Hepatocyte (in vitro differentiated cells): ENCODE measurements at regions not wholly inside any gene's neighbourhood (a gene's known extent, or its start where the extent isn't known, plus 50 kb on each side); places are given as distances from the start of the nearest gene placed in this dataset.
A peak's percentile ranks its signal among the peaks of the same experiment; 100 is the strongest.

Experiments used
- DNase-seq: peaks from one replicate; pipeline ENCODE4 v3.0.0-alpha.2; 2016; ENCODE audit warnings: low spot score
- H2AFZ ChIP-seq: fragments of 200-600 bp; sonication (generic); 2 replicates; pipeline ENCODE4 v1.6.0; 2016; ENCODE audit warnings: antibody characterized with exemption, mild to moderate bottlenecking
- H3K27ac ChIP-seq: fragments of 200-600 bp; sonication (generic); 2 replicates; pipeline ENCODE4 v1.5.1; 2016; ENCODE audit warnings: mild to moderate bottlenecking
- H3K27me3 ChIP-seq: fragments of 200-600 bp; sonication (generic); 2 replicates; pipeline ENCODE4 v1.6.1; 2016
- H3K36me3 ChIP-seq: fragments of 200-600 bp; sonication (generic); replicated peaks from 2 replicates; pipeline ENCODE4 v1.5.1; 2016; ENCODE audit warnings: low read depth; ENCODE audit not compliant: insufficient read depth
- H3K4me1 ChIP-seq: fragments of 200-600 bp; sonication (generic); 2 replicates; pipeline ENCODE4 v1.5.1; 2016; ENCODE audit warnings: mild to moderate bottlenecking, moderate library complexity; ENCODE audit not compliant: insufficient read depth
- H3K4me2 ChIP-seq: fragments of 200-600 bp; sonication (generic); 2 replicates; pipeline ENCODE4 v1.6.0; 2016
- H3K4me3 ChIP-seq: fragments of 200-600 bp; sonication (generic); 2 replicates; pipeline ENCODE4 v1.5.1; 2016; ENCODE audit warnings: mild to moderate bottlenecking
- H3K79me2 ChIP-seq: fragments of 200-600 bp; sonication (generic); 2 replicates; pipeline ENCODE4 v1.6.0; 2017; ENCODE audit warnings: mild to moderate bottlenecking
- H3K9me2 ChIP-seq: fragments of 200-600 bp; sonication (generic); replicated peaks from 2 replicates; pipeline ENCODE4 v1.6.0; 2017; ENCODE audit warnings: mild to moderate bottlenecking; ENCODE audit not compliant: insufficient read depth
- H3K9me3 ChIP-seq: fragments of 200-600 bp; sonication (generic); 2 replicates; pipeline ENCODE4 v1.5.1; 2016; ENCODE audit warnings: low read depth, mild to moderate bottlenecking
- H4K20me1 ChIP-seq: fragments of 200-600 bp; sonication (generic); 2 replicates; pipeline ENCODE4 v1.6.0; 2016; ENCODE audit warnings: mild to moderate bottlenecking; ENCODE audit not compliant: insufficient read depth, poor library complexity, severe bottlenecking
- EZH2 ChIP-seq: fragments of 200-600 bp; sonication (generic); IDR thresholded peaks from 2 replicates; pipeline ENCODE4 v1.6.1; 2016; ENCODE audit warnings: antibody characterized with exemption, mild to moderate bottlenecking, borderline replicate concordance
- EZH2phosphoT487 ChIP-seq: fragments of 200-600 bp; sonication (generic); IDR thresholded peaks from one replicate; pipeline ENCODE4 v1.6.1; 2018; ENCODE audit warnings: antibody characterized with exemption, mild to moderate bottlenecking, low read depth, moderate library complexity; ENCODE audit not compliant: unreplicated experiment, severe bottlenecking
- WGBS: methylation state at CpG from one replicate; pipeline ENCODE4 v1.1.6; 2016; ENCODE audit warnings: low lambda C conversion rate; ENCODE audit errors: missing lambda C conversion rate; 5-methylcytosine and 5-hydroxymethylcytosine counted together
- TF ChIP-seq, protein P1 (sequence below): fragments of 200-600 bp; sonication (generic); IDR thresholded peaks from 2 replicates; pipeline ENCODE4 v1.5.1; 2016; ENCODE audit warnings: antibody characterized with exemption, mild to moderate bottlenecking; ENCODE audit not compliant: poor library complexity

DNA sequence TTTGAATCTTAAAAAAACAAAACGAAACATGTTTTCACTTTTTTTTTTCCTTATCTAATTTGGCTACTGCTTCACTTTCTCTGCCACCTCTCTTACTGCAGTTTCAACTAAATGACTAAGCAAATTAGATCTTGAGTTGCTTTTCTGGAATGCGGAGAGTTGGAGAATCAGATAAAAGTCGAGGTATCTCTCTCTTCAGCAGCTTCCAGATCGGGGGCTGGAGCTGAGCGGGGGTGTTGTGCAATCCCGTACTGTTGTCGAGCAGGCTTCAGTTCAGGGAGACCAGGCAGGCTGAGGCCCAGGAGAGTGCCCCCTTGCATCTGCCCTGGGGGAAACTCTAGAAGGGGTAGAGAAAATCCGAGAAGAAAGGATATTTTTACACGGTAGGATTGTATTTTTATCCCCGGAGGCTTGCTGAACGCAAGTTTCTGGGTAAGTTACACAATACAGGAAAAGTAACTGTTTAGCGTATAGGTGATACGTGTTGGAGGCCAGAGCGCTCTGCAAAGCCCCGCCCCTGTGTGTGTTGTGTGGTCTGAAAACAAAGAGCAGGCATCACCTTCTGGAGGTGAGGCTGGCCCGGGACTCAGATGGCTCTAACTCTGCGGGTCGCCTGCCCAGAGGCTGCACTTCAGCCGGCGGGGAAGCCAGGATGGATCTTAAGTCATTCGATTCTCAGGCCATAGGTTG is 116.6 kb downstream of the KLF6 start:
- Histone ChIP-seq H3K27me3 (no peaks in the 10 kb centered on the region), H3K4me3 (no peak overlapping the region), H3K9me2 (no peaks in the 10 kb centered on the region), H3K36me3 (no peaks in the 10 kb centered on the region), H3K79me2 (no peaks in the 10 kb centered on the region), H2AFZ (peak overlapping the region; percentile 16), H3K27ac (peak overlapping the region; percentile 33), H3K4me2 (peak overlapping the region; percentile 59), H3K4me1 (no peaks in the 10 kb centered on the region), H4K20me1 (no peaks in the 10 kb centered on the region), H3K9me3 (no peaks in the 10 kb centered on the region)
- 13% methylated on average over 21 of the region's 21 CpGs for WGBS
- peak; percentile 76 for DNase-seq
- peak; percentile 97 for TF ChIP-seq EZH2phosphoT487
- TF ChIP-seq, protein P1, sequence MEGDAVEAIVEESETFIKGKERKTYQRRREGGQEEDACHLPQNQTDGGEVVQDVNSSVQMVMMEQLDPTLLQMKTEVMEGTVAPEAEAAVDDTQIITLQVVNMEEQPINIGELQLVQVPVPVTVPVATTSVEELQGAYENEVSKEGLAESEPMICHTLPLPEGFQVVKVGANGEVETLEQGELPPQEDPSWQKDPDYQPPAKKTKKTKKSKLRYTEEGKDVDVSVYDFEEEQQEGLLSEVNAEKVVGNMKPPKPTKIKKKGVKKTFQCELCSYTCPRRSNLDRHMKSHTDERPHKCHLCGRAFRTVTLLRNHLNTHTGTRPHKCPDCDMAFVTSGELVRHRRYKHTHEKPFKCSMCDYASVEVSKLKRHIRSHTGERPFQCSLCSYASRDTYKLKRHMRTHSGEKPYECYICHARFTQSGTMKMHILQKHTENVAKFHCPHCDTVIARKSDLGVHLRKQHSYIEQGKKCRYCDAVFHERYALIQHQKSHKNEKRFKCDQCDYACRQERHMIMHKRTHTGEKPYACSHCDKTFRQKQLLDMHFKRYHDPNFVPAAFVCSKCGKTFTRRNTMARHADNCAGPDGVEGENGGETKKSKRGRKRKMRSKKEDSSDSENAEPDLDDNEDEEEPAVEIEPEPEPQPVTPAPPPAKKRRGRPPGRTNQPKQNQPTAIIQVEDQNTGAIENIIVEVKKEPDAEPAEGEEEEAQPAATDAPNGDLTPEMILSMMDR: no peak

DNA sequence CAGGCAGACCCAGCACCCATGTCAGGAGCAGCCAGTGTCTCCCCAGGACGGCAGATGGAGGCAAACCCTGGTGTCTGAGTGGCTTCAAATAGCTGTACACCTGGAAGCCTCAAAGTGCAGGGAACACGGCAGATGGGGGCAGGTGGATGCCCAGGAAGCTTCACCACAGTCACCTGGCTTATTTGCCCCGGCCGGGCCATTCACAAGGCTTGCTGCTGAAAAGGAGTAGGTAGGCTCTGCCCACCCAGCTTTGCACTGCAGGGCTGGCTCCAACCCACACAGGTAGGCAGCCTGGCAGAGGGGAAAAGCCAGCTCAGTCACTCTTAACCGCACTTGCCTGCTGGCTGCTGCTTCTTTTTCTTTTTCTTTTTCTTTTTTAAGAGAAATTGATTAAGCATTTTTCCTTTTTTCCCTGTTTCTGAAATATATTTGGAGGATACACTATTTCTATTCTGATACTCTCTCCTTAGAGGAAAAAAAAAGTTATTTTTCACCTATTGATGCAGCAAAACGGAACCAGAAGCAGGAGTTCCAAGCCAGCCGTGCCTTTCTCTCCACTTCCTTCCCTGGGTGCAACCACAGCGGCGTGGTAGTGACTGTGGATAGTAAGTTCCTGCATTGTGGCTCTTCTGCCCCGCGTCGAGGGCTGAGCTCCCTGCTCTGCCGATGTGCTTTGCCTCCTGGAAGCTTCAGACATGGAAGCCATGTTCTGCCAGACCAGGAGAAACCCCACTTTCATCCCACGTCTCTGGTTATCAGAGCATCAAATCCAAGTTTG is 118.3 kb downstream of the KLF6 start:
- TF ChIP-seq EZH2: no peak
- TF ChIP-seq, protein P1: no peak
- TF ChIP-seq EZH2phosphoT487: no peak

DNA sequence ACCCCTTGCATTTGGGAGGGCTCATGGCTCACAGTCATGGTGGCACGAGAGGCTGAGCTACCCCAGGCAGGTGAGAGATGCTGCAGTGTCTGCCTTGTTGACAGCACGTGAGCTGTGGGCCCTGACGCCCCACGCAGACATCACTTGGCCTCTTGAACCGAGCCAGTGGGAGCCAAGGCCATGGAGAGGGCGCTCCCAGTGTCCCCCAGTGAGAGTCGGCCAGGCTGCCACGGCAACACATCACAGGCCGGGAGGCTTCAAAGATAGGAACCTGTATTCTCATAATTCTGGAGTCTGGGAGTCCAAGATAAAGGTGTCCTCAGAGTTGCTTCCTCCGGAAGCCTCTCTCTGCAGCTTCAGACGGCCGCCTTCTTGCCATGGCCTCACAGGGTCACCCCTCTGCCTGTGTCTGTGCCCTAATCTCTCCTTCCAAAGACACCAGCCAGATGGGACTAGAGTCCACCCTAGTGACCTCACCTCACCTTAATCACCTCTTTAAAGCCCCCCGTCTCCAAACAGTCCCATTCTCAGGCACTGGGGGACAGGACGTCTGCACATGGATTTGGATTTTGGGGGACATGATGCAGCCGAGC is 119.6 kb downstream of the KLF6 start:
- 92% methylated on average over 15 of the region's 15 CpGs for WGBS
- H3K4me3 ChIP-seq: no peak overlapping the region
- H3K4me1 ChIP-seq: no peaks in the 10 kb centered on the region
- no peak overlapping the region for H3K27ac ChIP-seq
- TF ChIP-seq, protein P1: no peak
- no peak for TF ChIP-seq EZH2
- no peak for TF ChIP-seq EZH2phosphoT487
- no peaks in the 10 kb centered on the region for H4K20me1 ChIP-seq
- H3K27me3 ChIP-seq: no peaks in the 10 kb centered on the region
- no peaks in the 10 kb centered on the region for H3K79me2 ChIP-seq
- H2AFZ ChIP-seq: no peak overlapping the region
- H3K4me2 ChIP-seq: no peak overlapping the region
- H3K9me3 ChIP-seq: no peaks in the 10 kb centered on the region
- H3K36me3 ChIP-seq: no peaks in the 10 kb centered on the region
- H3K9me2 ChIP-seq: no peaks in the 10 kb centered on the region
- DNase-seq: no peak

More for the DNA sequence above, 118.3 kb downstream of the KLF6 start:
- 89% methylated on average over 14 of the region's 14 CpGs for WGBS
- no peaks in the 10 kb centered on the region for H3K79me2 ChIP-seq
- H3K27ac ChIP-seq: no peak overlapping the region
- H3K27me3 ChIP-seq: no peaks in the 10 kb centered on the region
- no peak overlapping the region for H3K4me2 ChIP-seq
- H2AFZ ChIP-seq: no peak overlapping the region
- H4K20me1 ChIP-seq: no peaks in the 10 kb centered on the region
- H3K4me3 ChIP-seq: no peak overlapping the region
- DNase-seq: no peak
- no peaks in the 10 kb centered on the region for H3K4me1 ChIP-seq
- no peaks in the 10 kb centered on the region for H3K36me3 ChIP-seq
- H3K9me3 ChIP-seq: no peaks in the 10 kb centered on the region
- H3K9me2 ChIP-seq: no peaks in the 10 kb centered on the region
